Prostate gland (tissue), 2 donors: ENCODE measurements at regions not wholly inside any gene's neighbourhood (a gene's known extent, or its start where the extent isn't known, plus 50 kb on each side); places are given as distances from the start of the nearest gene placed in this dataset.

Experiments
- POLR2A ChIP-seq: fragments of 450-650 bp; IDR thresholded peaks from one replicate; pipeline ENCODE4 v1.6.1; 2016; ENCODE audit warnings: antibody characterized with exemption, mild to moderate bottlenecking
- TF ChIP-seq, protein P1 (sequence below), 4 experiments: fragments of 200-600 bp in 2 of 4; fragments of 450-650 bp in 2 of 4; sonication (generic) in 2 of 4; IDR thresholded peaks; 1 replicate in 3 of 4; 2 replicates in 1 of 4; pipeline ENCODE4 v1.5.1; 2016 to 2019; ENCODE audit warnings: antibody characterized with exemption in 4 of 4, mild to moderate bottlenecking in 2 of 4, moderate library complexity in 2 of 4

DNA sequence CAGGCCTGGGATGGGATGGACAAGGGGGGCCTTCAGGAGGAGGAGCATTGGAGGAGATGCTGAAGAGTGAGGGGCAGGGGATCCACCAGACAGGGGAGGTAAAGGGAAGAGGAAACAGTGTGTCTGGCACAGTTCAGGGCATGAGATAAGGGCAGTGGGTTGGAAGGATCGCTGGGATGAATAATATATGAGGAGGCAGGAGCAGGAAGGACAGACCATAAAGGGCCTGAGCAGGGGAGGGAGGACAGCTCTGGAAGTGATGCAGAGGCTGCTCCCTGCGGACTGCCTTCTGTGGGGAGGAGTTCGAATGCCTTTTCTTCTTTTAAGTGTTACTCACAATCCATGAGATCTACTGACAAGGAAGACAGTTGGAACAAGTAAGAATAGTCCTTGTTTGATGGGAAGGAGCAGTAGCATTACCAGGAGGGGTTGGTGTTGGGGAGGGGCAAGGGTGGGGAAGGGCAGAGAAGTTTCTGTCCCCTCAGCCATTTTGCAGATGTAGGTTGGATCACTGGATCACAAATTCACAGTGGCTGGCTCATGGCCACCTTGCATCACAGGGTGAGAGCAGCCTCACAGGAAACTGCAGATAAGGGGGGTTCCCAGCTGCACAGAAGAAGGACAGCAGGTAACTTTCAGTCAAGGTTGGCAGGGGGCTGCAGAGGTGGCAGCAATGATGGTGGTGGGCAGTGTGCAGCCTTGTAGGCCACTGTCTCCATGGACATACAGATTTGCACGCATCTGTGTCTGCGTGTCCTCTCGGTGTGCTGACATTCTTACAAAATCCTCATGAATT lies 91.9 kb upstream of the SNRPN start:
- TF ChIP-seq, protein P1, sequence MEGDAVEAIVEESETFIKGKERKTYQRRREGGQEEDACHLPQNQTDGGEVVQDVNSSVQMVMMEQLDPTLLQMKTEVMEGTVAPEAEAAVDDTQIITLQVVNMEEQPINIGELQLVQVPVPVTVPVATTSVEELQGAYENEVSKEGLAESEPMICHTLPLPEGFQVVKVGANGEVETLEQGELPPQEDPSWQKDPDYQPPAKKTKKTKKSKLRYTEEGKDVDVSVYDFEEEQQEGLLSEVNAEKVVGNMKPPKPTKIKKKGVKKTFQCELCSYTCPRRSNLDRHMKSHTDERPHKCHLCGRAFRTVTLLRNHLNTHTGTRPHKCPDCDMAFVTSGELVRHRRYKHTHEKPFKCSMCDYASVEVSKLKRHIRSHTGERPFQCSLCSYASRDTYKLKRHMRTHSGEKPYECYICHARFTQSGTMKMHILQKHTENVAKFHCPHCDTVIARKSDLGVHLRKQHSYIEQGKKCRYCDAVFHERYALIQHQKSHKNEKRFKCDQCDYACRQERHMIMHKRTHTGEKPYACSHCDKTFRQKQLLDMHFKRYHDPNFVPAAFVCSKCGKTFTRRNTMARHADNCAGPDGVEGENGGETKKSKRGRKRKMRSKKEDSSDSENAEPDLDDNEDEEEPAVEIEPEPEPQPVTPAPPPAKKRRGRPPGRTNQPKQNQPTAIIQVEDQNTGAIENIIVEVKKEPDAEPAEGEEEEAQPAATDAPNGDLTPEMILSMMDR (IDR thresholded peaks at IDR 0.05), result no peak
- no peak for TF ChIP-seq POLR2A
